ENCODE measurements at regions not wholly inside any gene's neighbourhood (a gene's known extent, or its start where the extent isn't known, plus 50 kb on each side); places are given as distances from the start of the nearest gene placed in this dataset.
"Not testable (repeated sequence)": the region's sequence is repeated elsewhere in the genome, so short reads cannot be mapped to it uniquely, and the experiment has no call there.

DNA sequence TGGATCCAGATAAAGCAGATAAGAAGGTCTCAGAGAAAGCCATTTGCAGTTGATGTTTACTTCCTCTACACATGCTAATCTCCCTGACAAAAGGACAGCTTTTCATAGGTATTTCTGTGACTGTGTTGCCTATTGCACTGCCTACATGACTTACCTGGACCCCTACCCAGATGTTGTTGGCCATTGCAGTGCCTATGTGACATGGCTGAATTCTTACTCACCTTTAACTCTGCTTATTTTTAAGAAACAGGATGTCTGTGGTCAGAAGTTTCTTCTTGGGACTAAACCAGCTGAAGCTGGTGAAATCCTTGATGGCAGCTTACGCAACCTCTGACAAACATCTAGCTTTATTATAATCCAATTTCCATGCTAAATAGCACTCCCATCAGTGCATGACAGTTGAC lies 50.7 kb downstream of the PPIAL4D start:
- not testable (repeated sequence) for H3K36me3 Mint-ChIP-seq (ENCODE audit: insufficient read depth); H3K4me3 Mint-ChIP-seq; H3K9me3 Mint-ChIP-seq; H3K27me3 Mint-ChIP-seq (ENCODE audit: low read depth); DNase-seq
- ATAC-seq, result peak; percentile 41 to 60
- H3K4me1 Mint-ChIP-seq (ENCODE audit: low read depth), result peaks cover 17% of the 10 kb centered on the region

DNA sequence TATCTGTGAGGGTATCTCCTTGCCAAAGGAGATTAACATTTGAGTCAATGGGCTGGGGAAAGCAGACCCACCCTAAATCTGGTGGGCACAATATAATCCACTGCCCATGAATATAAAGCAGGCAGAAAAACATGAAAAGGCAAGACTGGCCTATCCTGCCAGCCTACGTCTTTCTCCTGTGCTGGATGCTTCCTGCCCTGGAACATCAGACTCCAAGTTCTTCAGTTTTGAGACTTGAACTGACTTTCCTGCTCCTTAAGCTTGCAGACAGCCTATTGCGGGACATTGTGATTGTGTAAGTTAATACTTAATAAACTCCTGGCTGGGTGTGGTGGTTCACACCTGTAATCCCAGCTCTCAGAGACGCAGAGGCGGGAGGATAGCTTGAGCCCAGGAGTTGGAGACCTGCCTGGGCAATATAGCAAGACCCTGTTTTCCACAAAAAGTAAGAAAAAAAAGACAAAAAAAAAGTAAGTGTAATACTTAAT lies 52.4 kb downstream of the PPIAL4D start:
- peak overlapping the region; percentile 40 for H3K4me3 Mint-ChIP-seq
- H3K36me3 Mint-ChIP-seq (ENCODE audit: insufficient read depth); DNase-seq; H3K9me3 Mint-ChIP-seq; H3K27me3 Mint-ChIP-seq (ENCODE audit: low read depth): not testable (repeated sequence)
- ATAC-seq, result peak in 1 of 2 donors; percentile 26
- H3K4me1 Mint-ChIP-seq (ENCODE audit: low read depth), result peaks cover 18% of the 10 kb centered on the region

DNA sequence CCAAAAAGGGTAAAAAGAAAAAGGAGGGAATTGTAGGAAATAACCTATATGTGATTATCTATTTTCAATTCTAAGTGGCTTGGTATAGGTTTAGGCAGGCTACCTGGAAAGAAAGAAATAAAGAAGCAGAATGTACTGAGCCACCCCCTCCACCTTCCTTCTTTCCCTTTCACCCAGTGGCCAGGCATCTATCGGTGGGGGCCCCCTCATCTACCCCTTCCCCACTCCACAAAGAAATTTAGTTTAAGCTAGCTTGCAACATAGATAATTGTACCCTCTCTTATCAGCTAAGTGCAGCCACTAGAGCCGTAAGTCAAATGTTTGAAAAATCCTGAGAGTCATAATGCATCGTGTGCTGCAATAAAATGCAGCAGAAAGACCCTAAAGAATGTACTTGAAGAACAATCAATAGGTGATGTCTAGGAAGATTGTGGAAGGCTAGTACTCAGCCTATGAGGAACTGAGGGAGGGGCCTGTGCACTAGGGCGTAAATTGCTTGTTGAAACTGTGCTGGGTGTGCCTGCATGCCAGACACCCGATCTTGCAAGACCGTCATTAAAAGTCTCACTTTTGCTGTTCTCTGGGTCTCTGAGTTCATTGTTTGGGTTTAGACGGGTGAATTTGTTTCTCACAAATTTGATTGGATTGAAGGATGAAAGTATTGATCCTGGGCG lies 53.0 kb downstream of the PPIAL4D start:
- Mint-ChIP-seq H3K4me1 (ENCODE audit: low read depth) (peaks cover 17% of the 10 kb centered on the region), H3K4me3 (peak overlapping the region; percentile 40)
- H3K27me3 Mint-ChIP-seq (ENCODE audit: low read depth); DNase-seq; H3K36me3 Mint-ChIP-seq (ENCODE audit: insufficient read depth); H3K9me3 Mint-ChIP-seq: not testable (repeated sequence)
- peak; percentile 53 to 55 for ATAC-seq

DNA sequence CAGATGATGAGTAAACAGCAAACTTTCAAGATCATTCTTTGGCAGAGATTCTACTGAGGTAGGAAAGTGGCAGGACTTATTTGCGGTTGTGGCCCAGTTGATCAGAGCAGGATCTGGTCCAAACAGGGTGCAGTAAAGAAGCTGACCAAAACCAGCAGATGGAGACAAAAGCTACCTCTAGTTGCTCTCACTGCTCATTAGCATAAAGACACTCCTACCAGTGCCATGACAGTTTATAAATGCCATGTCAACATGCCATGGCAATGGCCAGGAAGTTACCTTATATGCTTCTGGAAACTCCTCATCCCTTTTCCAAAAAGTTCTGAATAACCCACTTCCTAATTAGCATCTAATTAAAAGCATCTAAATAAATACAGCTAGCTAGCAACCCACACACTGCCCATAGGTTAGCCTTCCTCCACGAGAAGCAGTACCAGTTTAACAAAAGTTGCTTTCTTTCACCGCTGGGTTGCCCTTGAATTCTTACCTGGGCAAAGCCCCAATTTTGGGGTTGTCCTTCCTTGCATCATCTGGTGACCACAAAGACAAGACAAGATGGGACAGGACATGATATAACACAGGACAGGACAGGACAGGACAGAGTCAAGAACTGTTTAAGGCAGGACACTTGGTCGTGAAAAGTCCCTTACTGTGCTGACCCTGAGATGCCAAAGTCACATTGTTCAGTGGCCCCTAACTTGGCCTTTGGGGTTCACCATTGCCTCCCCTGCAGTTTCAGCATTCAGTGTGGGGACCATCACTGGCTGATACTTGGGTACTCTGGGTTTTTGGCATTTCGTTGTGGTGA lies 59.2 kb downstream of the PPIAL4D start:
- DNase-seq; H3K36me3 Mint-ChIP-seq (ENCODE audit: insufficient read depth): not testable (repeated sequence)
- peak; percentile 88 to 93 for ATAC-seq

DNA sequence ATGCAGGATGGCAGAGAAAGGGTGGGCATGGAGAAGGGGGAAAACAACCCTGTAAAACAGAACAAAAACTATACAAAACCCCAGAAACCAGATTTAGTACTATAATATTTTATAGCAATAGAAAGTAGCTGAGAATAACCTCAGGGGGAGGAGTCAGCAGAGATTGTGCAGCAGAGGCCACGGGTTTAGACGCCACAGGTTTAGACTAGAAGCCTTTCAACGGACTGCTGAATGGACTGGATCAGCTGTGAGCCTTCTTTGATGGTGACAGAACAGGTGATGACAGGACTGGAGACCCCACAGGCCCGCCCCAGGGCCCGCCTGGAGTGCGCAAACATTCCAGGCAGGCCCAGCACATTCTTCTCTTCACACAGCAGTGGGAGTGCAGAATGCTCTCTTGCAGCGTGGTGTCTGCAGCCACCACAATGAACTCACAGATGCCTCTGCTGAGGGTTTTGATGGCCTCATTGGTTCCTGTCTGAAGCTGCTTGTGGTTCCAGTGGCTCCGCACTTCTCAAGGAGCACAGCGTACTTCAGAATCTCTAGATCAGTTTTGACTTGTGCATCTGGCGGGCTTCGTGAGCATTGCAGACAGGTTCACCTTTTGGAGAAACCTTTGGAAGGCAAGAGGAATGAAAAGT lies 65.6 kb downstream of the PPIAL4D start:
- not testable (repeated sequence) for H3K4me1 Mint-ChIP-seq (ENCODE audit: low read depth); H3K27me3 Mint-ChIP-seq (ENCODE audit: low read depth); H3K36me3 Mint-ChIP-seq (ENCODE audit: insufficient read depth); DNase-seq; H3K4me3 Mint-ChIP-seq; H3K9me3 Mint-ChIP-seq
- ATAC-seq, result peak; percentile 77 to 87

More for the DNA sequence above, 59.2 kb downstream of the PPIAL4D start:
- H3K27me3 Mint-ChIP-seq (ENCODE audit: low read depth); H3K9me3 Mint-ChIP-seq; H3K4me1 Mint-ChIP-seq (ENCODE audit: low read depth); H3K4me3 Mint-ChIP-seq: not testable (repeated sequence)

DNA sequence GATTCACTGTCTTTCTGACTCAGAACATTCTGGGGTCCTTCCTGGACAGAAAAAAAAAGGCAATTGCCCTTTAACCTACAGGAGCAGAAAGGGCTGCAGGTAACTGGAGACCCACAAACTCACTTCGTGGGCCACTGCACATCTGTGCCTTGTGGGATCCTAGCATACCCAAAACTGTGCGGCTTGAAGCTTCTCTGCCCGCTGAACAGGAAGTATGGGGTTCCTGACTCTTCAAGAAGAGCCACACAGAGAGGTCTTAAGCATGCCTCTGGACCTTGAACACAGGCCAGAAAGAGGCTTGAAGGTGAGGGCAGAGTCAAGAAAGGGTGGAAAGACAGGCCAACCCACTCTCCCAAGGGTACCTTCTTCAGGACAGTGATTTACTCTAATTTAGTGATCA lies 67.6 kb downstream of the PPIAL4D start:
- not testable (repeated sequence) for H3K4me1 Mint-ChIP-seq (ENCODE audit: low read depth); ATAC-seq; H3K36me3 Mint-ChIP-seq (ENCODE audit: insufficient read depth); H3K4me3 Mint-ChIP-seq; DNase-seq; H3K27me3 Mint-ChIP-seq (ENCODE audit: low read depth); H3K9me3 Mint-ChIP-seq

DNA sequence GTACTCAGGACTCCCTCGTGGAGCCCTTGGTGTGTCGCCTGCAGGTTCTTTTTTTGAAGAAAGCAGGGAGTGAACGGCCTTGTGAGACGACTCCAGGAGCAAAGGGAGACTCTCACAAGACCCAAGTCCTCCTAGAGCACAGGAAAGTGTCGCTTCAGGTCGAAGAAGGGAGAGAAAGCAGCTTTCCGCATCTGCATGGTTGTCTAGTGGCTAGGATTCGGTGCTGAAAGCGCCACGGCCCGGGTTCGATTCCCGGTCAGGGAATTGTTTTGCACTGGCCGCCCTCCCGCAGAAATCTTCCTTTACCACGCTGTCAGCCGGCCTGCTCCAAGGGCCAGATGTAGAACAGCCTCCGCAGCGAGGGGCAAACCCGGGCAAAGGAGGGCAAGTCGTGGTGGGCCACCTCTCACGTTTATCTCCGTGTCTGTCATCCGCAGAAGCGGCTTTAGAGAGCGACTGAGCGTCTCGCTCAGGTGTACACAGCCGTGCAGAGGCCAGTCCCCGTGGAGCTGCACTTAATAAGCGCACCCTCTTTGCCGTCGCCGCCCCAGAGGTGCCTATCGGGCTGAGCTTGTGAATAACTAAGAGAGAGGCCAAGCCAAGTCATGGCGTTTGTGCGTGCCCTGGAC lies 72.6 kb downstream of the FAM72D start:
- not testable (repeated sequence) for H3K4me1 Mint-ChIP-seq (ENCODE audit: low read depth); H3K27me3 Mint-ChIP-seq (ENCODE audit: low read depth); H3K4me3 Mint-ChIP-seq; DNase-seq; H3K36me3 Mint-ChIP-seq (ENCODE audit: insufficient read depth); H3K9me3 Mint-ChIP-seq
- ATAC-seq, result peak in 1 of 2 donors; percentile 53

DNA sequence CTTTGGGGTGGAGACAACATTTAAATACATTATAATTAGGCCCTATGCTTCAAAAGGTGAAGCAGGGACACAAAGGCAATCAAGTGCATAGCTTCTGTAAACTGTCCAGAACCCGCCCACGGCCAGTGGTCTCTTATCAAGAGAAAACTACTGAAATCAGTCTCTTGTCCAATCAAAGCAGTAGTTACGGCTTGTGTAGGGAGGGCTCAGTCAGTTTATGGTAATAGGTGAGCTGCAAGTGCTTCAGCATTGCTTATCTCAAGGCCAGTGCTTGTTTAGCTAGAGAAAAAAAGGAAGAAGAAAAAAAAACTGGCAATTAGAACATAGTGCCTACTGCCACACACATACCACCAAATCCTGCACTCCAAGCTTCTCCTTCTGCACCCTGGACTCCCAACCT lies 68.6 kb downstream of the FAM72D start:
- not testable (repeated sequence) for DNase-seq; H3K36me3 Mint-ChIP-seq (ENCODE audit: insufficient read depth); H3K9me3 Mint-ChIP-seq; ATAC-seq; H3K27me3 Mint-ChIP-seq (ENCODE audit: low read depth); H3K4me1 Mint-ChIP-seq (ENCODE audit: low read depth); H3K4me3 Mint-ChIP-seq
